IMR-90 (cell line): ENCODE measurements at regions not wholly inside any gene's neighbourhood (a gene's known extent, or its start where the extent isn't known, plus 50 kb on each side); places are given as distances from the start of the nearest gene placed in this dataset.

ENCODE experiments used
- CHD1 ChIP-seq: IDR thresholded peaks from 2 replicates; pipeline ENCODE4 v1.6.1; 2012; ENCODE audit warnings: low read depth, low read length, improper control_type of control experiment
- POLR2A ChIP-seq: IDR thresholded peaks from 2 replicates; pipeline ENCODE4 v1.6.1; 2012; ENCODE audit warnings: mild to moderate bottlenecking, low read depth, low read length
- USF2 ChIP-seq: fragments of 150-350 bp; IDR thresholded peaks from 2 replicates; pipeline ENCODE4 v1.6.1; 2017; ENCODE audit warnings: mild to moderate bottlenecking, antibody characterized with exemption, low read length, low read depth
- TF ChIP-seq, protein P1 (sequence below): conservative IDR thresholded peaks from 2 replicates; pipeline ENCODE4 v1.5.1; 2012; ENCODE audit warnings: mild to moderate bottlenecking, low read depth, low read length, improper control_type of control experiment

- TF ChIP-seq, protein P1, sequence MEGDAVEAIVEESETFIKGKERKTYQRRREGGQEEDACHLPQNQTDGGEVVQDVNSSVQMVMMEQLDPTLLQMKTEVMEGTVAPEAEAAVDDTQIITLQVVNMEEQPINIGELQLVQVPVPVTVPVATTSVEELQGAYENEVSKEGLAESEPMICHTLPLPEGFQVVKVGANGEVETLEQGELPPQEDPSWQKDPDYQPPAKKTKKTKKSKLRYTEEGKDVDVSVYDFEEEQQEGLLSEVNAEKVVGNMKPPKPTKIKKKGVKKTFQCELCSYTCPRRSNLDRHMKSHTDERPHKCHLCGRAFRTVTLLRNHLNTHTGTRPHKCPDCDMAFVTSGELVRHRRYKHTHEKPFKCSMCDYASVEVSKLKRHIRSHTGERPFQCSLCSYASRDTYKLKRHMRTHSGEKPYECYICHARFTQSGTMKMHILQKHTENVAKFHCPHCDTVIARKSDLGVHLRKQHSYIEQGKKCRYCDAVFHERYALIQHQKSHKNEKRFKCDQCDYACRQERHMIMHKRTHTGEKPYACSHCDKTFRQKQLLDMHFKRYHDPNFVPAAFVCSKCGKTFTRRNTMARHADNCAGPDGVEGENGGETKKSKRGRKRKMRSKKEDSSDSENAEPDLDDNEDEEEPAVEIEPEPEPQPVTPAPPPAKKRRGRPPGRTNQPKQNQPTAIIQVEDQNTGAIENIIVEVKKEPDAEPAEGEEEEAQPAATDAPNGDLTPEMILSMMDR: no peak
- TF ChIP-seq CHD1: no peak
- no peak for TF ChIP-seq POLR2A
- TF ChIP-seq USF2: no peak
Measured at GRCh38 chr9:126563556-126563955, 50.2 kb upstream of the LMX1B start.
